HUES64 (cell line): ENCODE measurements at regions not wholly inside any gene's neighbourhood (a gene's known extent, or its start where the extent isn't known, plus 50 kb on each side); places are given as distances from the start of the nearest gene placed in this dataset.

ENCODE experiments used
- H3K27ac ChIP-seq: 2 replicates; pipeline ENCODE4 v1.7.0; 2013; ENCODE audit warnings: low read depth, low read length, inconsistent platforms
- H3K27me3 ChIP-seq: 2 replicates; pipeline ENCODE4 v1.6.1; 2013; ENCODE audit warnings: mild to moderate bottlenecking, low read length; ENCODE audit not compliant: insufficient read depth
- H3K36me3 ChIP-seq: 2 replicates; pipeline ENCODE4 v1.6.1; 2013; ENCODE audit warnings: mild to moderate bottlenecking, low read length; ENCODE audit not compliant: insufficient read depth
- H3K4me1 ChIP-seq: 2 replicates; pipeline ENCODE4 v1.6.1; 2013; ENCODE audit warnings: mild to moderate bottlenecking, low read length, moderate library complexity; ENCODE audit not compliant: insufficient read depth
- H3K4me3 ChIP-seq: 2 replicates; pipeline ENCODE4 v1.5.1; 2013; ENCODE audit warnings: mild to moderate bottlenecking, low read length, moderate library complexity
- H3K9ac ChIP-seq: 2 replicates; pipeline ENCODE4 v1.6.1; 2013; ENCODE audit warnings: mild to moderate bottlenecking, low read depth, low read length
- H3K9me3 ChIP-seq: 2 replicates; pipeline ENCODE4 v1.6.1; 2013; ENCODE audit warnings: low read depth, low read length; ENCODE audit not compliant: insufficient read depth
- WGBS: fragments of 150-250, 120-280 bp; methylation state at CpG from one replicate; pipeline ENCODE4 v1.1.7; 2013; ENCODE audit warnings: missing lambda C conversion rate; 5-methylcytosine and 5-hydroxymethylcytosine counted together

GRCh38 chrX:21166272-21166982 is 207.8 kb upstream of the CNKSR2 start:
- H3K27me3 ChIP-seq, result no peaks in the 10 kb centered on the region
- H3K4me3 ChIP-seq, result no peak overlapping the region
- no peaks in the 10 kb centered on the region for H3K36me3 ChIP-seq
- peak overlapping the region; percentile 62; the same call in 1 of the 2 replicates for H3K27ac ChIP-seq
- H3K9ac ChIP-seq, result no peak overlapping the region
- H3K9me3 ChIP-seq, result no peaks in the 10 kb centered on the region
- H3K4me1 ChIP-seq, result peaks cover 7% of the 10 kb centered on the region; the same call in 1 of the 2 replicates
- WGBS, result no CpG with 5 or more reads among the region's 4 CpGs

GRCh38 chrX:21167011-21167410 is 207.2 kb upstream of the CNKSR2 start:
- peaks cover 7% of the 10 kb centered on the region; the same call in 1 of the 2 replicates for H3K4me1 ChIP-seq
- H3K9me3 ChIP-seq, result no peaks in the 10 kb centered on the region
- 100% methylated on average over 1 of the region's 2 CpGs for WGBS
- no peaks in the 10 kb centered on the region for H3K27me3 ChIP-seq
- no peak overlapping the region for H3K4me3 ChIP-seq
- no peaks in the 10 kb centered on the region for H3K36me3 ChIP-seq
- no peak overlapping the region for H3K27ac ChIP-seq
- no peak overlapping the region for H3K9ac ChIP-seq

DNA sequence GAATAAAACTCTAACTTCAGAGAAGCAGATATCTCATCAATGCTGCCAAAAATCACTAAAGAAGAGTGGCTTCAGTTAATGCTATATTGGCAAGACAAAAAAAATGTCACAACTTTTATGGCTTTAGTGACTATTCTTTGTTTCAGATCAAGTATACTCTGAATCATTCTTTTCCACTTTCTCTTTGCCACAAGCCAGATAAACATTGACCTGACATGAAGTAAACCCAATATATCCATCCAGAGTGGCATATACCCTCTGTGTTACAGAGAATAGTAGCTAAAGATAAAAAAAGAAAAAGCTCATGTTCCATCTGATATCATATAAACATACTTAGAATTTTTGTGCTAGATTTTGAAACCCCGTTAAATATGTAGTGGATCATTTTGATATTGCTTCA is 206.7 kb upstream of the CNKSR2 start:
- peaks cover 7% of the 10 kb centered on the region; the same call in 1 of the 2 replicates for H3K4me1 ChIP-seq
- WGBS, result no CpG with 5 or more reads among the region's 1 CpG
- no peak overlapping the region for H3K27ac ChIP-seq
- H3K36me3 ChIP-seq, result no peaks in the 10 kb centered on the region
- no peaks in the 10 kb centered on the region for H3K27me3 ChIP-seq
- H3K4me3 ChIP-seq, result no peak overlapping the region
- no peak overlapping the region for H3K9ac ChIP-seq
- no peaks in the 10 kb centered on the region for H3K9me3 ChIP-seq

DNA sequence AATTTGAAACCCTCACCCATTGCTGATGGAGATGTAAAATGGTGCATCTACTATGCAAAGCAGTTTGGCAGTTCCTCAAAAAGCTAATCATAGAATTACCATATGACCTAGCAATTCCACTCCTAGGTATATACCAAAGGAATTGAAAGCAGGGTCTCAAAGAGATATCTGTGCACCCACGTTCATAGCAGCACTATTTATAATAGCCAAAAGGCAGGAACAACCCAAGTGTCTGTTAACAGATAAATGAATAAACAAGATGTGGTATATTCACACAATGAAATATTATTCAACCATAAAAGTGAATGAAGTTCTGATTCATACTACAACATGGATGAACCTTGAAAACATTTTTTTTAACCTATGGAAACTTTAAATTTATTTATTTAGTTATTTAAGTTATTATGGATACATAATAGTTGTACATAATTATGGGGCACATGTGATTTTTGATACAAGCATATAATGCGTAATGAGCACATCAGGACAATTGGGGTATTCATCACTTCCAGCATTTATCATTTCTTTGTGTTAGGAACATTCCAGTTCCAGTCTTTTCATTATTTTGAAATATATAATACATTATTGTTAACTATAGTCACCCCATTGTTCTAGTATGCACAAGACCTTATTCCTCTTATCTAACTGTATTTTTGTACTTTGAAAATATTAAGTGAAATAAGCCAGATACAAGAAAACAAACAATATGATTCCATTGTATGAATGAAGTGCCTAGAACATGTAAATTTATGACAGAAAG is 205.6 kb upstream of the CNKSR2 start:
- Histone ChIP-seq H3K27ac (no peak overlapping the region), H3K9me3 (no peaks in the 10 kb centered on the region), H3K27me3 (no peaks in the 10 kb centered on the region), H3K9ac (no peak overlapping the region), H3K4me1 (peaks cover 7% of the 10 kb centered on the region; the same call in 1 of the 2 replicates), H3K4me3 (no peak overlapping the region), H3K36me3 (no peaks in the 10 kb centered on the region)
- WGBS, result no CpG with 5 or more reads among the region's 2 CpGs

- H3K36me3 ChIP-seq, result no peaks in the 10 kb centered on the region
- no peaks in the 10 kb centered on the region for H3K9me3 ChIP-seq
- no peak overlapping the region for H3K4me3 ChIP-seq
- no peaks in the 10 kb centered on the region for H3K27me3 ChIP-seq
- peaks cover 6% of the 10 kb centered on the region; the same call in 1 of the 2 replicates for H3K4me1 ChIP-seq
- H3K9ac ChIP-seq, result no peak overlapping the region
- H3K27ac ChIP-seq, result no peak overlapping the region
- WGBS, result no CpG with 5 or more reads among the region's 4 CpGs
Observed at GRCh38 chrX:21171181-21171580, 203.0 kb upstream of the CNKSR2 start.

DNA sequence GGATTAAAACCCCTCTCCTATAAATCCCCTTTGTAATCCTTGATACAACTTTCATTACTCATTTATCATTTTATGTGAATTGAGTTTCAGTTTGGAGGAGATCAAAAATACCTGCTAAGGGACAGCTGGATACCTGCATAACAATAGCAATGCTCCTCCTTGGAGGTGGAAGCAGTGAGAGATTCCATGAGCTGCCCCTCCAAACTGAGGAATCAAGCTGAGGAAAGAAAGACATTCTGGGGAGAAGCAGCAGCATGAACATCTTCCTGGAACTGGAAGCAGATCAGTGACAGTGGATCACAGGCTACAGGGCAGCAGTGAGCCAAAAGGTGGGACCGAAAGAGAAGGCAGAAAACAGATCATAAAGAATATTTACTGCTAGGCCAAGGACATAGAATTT is 199.8 kb upstream of the CNKSR2 start:
- H3K9me3 ChIP-seq, result no peaks in the 10 kb centered on the region

GRCh38 chrX:21176921-21177571 is 197.2 kb upstream of the CNKSR2 start:
- no peak overlapping the region for H3K27ac ChIP-seq
- no peak overlapping the region for H3K9ac ChIP-seq
- no peaks in the 10 kb centered on the region for H3K36me3 ChIP-seq
- WGBS, result 96% methylated on average over 5 of the region's 5 CpGs
- no peaks in the 10 kb centered on the region for H3K4me1 ChIP-seq
- no peaks in the 10 kb centered on the region for H3K27me3 ChIP-seq
- H3K4me3 ChIP-seq, result no peak overlapping the region
- H3K9me3 ChIP-seq, result no peaks in the 10 kb centered on the region

More for the DNA sequence above, 199.8 kb upstream of the CNKSR2 start:
- H3K27me3 ChIP-seq, result no peaks in the 10 kb centered on the region
- 89% methylated on average over 1 of the region's 1 CpG for WGBS
- H3K27ac ChIP-seq, result no peak overlapping the region
- H3K36me3 ChIP-seq, result no peaks in the 10 kb centered on the region
- no peak overlapping the region for H3K9ac ChIP-seq
- H3K4me3 ChIP-seq, result no peak overlapping the region
- no peaks in the 10 kb centered on the region for H3K4me1 ChIP-seq

DNA sequence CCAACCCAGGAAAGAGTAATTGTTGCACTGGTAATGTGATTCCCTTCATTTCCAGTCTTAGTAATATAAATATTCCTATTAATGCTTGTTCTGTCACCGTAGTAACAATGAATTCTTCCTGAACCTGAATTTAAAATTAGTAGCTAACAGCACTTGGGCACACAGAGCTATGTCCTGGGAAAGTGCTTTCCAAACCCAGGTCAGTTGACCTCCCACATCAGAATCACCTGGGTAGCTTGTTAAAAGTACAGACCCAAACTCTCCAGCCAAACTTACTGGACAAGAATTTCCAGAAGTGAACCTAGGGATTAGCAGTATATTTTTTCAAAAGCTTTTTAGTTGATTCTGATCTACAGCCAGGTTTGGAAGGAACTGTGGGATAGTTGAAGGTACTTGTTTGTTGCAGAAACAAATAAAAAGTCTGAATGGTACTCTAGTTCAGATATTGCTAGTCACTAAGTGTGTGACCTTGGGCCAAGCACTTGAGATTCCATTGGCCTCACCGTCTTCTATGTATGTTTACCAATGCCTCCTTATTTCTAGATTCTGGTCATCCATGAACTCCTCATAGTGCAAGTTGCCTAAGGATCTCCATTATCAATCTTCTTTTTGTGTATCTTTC is 192.9 kb upstream of the CNKSR2 start:
- no peak overlapping the region for H3K4me3 ChIP-seq
- H3K4me1 ChIP-seq, result no peaks in the 10 kb centered on the region
- no peak overlapping the region for H3K27ac ChIP-seq
- WGBS, result 98% methylated on average over 2 of the region's 2 CpGs
- no peaks in the 10 kb centered on the region for H3K9me3 ChIP-seq
- no peaks in the 10 kb centered on the region for H3K27me3 ChIP-seq
- H3K9ac ChIP-seq, result no peak overlapping the region
- no peaks in the 10 kb centered on the region for H3K36me3 ChIP-seq

GRCh38 chrX:21193196-21193595 is 181.0 kb upstream of the CNKSR2 start:
- Histone ChIP-seq H3K4me1 (no peaks in the 10 kb centered on the region), H3K27me3 (no peaks in the 10 kb centered on the region), H3K9ac (no peak overlapping the region), H3K9me3 (no peaks in the 10 kb centered on the region), H3K27ac (no peak overlapping the region), H3K36me3 (no peaks in the 10 kb centered on the region), H3K4me3 (no peak overlapping the region)

- Histone ChIP-seq H3K27ac (no peak overlapping the region), H3K36me3 (no peaks in the 10 kb centered on the region), H3K4me1 (no peaks in the 10 kb centered on the region), H3K9ac (no peak overlapping the region), H3K4me3 (no peak overlapping the region), H3K9me3 (no peaks in the 10 kb centered on the region), H3K27me3 (no peaks in the 10 kb centered on the region)
- 100% methylated on average over 1 of the region's 1 CpG for WGBS
Observed at GRCh38 chrX:21194526-21194925, 179.7 kb upstream of the CNKSR2 start.

GRCh38 chrX:21207080-21207479 is 167.1 kb upstream of the CNKSR2 start:
- Histone ChIP-seq H3K9ac (no peak overlapping the region), H3K27me3 (no peaks in the 10 kb centered on the region), H3K27ac (no peak overlapping the region), H3K36me3 (no peaks in the 10 kb centered on the region), H3K4me3 (no peak overlapping the region), H3K9me3 (0 out of 2 replicates have a peak, but pooled peaks cover 3% of the 10 kb centered on the region), H3K4me1 (no peaks in the 10 kb centered on the region)
